ENCODE measurements at regions not wholly inside any gene's neighbourhood (a gene's known extent, or its start where the extent isn't known, plus 50 kb on each side); places are given as distances from the start of the nearest gene placed in this dataset.

DNA sequence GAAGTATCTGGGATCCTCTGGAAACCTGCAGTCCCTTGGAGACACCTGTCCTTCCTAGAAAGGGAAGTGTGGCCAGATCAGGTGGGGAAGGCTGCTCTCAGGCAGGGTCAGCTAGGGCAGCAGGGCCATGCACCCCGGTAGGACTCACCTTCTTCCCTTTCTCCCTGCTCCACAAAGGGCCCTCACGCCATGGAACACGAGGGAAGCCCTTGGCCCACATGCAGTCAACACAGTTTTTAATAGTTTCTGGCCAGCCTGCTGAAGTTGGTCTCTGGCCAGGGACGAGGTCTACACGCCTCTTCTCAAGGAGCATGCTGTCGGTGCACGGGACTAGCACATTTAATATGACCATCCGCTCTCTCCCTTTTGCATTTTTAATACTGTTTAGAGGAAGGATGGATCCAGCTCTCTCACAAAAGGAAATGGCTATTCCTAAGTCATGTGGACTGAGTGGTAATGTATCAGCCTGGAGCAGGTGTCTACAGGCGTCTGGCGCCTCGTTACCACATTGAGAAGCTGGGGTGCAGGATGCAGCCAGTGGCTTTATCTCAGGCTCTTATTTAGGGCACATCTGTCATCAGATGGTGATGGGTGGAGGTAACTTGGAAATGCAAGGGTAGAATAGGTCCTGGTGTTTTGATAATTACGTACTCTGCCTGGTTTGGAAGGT is 153.9 kb downstream of the KLF13 start:
- DNase-seq (ENCODE audit: low read depth), result no peak
- H3K4me3 ChIP-seq (replicated peaks; ENCODE audit: low read depth, low read length), result no peak overlapping the region

DNA sequence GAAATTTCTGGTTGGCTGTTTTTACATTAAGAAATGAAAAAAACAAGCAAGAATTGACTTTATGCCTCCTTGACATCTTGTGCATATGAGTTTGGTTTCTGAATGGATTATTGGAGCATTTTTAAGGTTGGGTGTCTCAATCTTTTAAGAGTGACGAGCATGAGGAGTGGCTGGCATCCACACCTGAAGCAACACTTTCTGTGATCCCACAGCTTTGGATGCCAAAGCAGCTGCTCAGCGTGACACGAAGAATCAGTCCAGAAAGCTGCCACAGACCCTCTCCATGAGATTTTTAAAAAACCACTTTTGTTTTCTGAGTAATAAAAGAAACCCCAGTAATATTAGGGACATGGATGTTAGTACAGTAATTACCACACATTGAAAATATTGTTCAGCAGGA is 154.5 kb downstream of the KLF13 start:
- DNase-seq (ENCODE audit: low read depth), result no peak
- TF ChIP-seq, protein P1, sequence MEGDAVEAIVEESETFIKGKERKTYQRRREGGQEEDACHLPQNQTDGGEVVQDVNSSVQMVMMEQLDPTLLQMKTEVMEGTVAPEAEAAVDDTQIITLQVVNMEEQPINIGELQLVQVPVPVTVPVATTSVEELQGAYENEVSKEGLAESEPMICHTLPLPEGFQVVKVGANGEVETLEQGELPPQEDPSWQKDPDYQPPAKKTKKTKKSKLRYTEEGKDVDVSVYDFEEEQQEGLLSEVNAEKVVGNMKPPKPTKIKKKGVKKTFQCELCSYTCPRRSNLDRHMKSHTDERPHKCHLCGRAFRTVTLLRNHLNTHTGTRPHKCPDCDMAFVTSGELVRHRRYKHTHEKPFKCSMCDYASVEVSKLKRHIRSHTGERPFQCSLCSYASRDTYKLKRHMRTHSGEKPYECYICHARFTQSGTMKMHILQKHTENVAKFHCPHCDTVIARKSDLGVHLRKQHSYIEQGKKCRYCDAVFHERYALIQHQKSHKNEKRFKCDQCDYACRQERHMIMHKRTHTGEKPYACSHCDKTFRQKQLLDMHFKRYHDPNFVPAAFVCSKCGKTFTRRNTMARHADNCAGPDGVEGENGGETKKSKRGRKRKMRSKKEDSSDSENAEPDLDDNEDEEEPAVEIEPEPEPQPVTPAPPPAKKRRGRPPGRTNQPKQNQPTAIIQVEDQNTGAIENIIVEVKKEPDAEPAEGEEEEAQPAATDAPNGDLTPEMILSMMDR (IDR thresholded peaks at IDR 0.05; ENCODE audit: low read length, missing control alignments), result no peak
- H3K4me3 ChIP-seq (replicated peaks; ENCODE audit: low read depth, low read length), result no peak overlapping the region

More for the DNA sequence above, 153.9 kb downstream of the KLF13 start:
- TF ChIP-seq, protein P1 (IDR thresholded peaks at IDR 0.05; ENCODE audit: low read length, missing control alignments), result no peak

DNA sequence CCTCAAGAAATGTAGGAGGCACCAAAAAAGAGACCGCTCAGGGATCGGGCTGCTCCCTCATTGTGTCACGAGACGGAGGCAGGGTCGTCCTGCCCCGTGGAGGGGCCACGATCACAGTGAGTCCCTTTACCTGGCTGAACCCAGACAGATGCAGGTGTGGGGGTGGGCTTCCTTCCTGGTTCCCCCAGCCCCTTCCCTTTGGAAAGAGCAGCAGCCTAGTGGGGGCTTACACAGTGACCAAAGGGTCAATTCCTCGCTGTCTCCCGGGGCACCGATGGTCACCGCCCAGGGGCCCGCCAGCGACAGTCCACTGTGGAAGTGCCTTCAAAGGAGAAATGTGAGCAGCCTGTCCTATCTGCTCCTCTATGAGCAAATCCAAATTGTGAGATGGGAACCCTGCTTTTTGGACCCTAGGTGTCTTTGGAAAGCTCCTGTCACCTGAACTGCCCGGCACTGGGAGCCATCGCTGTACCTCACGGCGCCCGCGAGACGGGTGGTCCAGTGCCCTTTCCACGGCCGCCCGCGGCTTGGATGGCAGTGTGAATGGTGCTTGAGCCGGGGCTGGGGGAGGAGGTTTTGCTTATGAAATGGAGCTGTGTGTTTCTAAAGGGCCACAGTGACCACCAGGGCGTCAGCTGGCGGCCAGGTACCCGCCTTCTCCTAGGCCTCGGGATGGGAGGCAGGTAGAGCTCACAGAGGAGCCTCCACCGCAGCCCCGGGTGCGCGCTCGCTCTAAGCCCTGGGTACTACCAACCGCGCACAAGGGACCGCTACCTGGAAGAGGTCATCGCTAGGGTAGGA is 155.7 kb downstream of the KLF13 start:
- TF ChIP-seq, protein P1 (IDR thresholded peaks at IDR 0.05; ENCODE audit: low read length, missing control alignments), result no peak
- no peak for DNase-seq (ENCODE audit: low read depth)
- no peak overlapping the region for H3K4me3 ChIP-seq (replicated peaks; ENCODE audit: low read depth, low read length)

DNA sequence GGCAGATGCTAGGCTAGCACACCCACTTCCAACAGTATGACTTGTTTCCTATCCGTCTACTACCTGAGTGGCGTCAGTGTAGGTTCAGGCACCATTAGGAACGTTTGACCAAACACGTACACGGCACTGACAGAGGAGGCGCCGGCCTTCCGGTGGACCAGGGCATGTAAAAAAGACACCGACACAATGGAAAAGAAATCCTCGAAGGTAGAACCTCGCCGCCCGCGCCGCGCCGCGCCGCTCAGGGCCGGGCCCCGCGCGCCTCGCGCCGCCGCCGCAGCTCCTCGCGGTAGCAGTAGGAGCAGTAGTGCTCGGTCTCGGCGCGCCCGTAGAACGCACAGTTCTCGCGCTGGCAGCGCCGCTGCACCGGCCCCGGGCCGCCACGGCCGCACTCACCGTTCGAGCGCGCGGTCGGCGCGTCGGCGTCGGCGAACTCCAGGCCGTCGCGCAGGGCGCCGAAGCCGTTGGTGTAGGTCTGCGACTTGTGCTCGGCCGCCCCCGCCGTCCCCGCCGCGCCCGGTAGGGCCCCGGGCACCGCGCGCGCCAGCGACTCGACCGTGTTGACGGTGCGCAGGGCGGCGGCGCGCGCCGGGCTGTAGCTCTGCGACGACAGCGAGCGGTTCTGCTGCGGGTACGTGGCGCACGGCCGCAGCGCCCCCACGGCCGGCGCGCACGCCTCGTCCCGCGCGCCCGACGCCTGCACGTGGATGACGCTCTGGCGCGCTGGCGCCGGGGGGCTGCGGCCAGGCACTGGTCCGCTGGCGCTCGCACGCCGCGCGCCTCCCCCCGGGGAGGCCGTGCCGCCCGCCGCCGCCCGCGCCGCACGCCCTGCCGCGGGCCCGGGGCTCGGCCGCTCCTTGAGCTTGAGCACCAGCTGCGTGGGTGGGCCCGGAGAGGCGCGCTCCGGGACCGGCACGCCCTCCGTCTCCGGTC is 156.7 kb downstream of the KLF13 start:
- TF ChIP-seq, protein P1 (IDR thresholded peaks at IDR 0.05; ENCODE audit: low read length, missing control alignments), result no peak
- no peak for DNase-seq (ENCODE audit: low read depth)
- no peak overlapping the region for H3K4me3 ChIP-seq (replicated peaks; ENCODE audit: low read depth, low read length)

DNA sequence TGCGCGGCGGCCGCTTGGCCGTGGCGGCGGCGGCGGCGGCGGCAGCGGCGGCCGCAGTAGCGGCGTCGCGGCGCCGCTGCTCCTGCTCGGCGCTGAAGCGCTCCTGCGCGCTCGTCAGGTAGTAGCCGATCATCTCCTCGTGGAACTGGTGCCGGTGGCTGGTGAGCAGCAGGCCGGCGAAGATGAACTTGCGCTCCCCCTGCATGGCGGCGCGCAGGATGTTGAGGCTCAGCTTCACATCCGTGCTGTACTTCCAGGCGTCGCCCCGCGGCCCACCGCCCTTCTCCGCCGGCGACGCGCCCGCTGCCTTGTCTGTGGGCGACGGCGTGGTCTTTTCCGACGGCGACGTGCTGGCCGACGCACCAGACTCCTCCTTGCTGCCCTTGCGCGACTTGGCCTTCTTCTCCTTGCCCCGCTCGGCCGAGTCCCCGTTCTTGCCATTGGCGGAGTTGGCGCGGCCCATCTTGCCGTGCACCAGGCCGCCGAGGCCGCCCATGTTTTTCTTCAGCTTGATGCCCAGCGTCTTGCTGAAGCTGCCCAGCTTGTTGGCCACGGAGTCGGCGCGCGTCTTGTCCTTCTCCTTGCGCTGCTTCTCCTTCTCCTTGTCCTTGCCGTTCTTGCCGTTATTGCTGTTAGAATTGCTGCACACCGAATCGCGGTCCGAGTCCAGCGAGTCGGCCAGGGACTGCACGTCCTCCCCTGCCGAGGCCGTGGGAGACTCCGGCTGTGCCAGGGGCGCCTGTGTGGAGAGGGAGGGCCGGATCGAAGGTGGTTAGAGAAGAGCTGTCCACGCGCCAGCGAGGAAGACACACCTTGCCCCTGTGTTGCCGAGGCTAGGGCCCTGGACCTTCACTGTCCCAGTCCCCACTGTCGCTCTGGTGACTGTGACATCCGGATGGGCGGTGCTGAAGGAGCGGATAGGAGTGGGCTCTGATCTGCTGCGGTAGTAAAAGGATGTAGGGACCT is 157.6 kb downstream of the KLF13 start:
- no peak for DNase-seq (ENCODE audit: low read depth)
- no peak overlapping the region for H3K4me3 ChIP-seq (replicated peaks; ENCODE audit: low read depth, low read length)
- TF ChIP-seq, protein P1 (IDR thresholded peaks at IDR 0.05; ENCODE audit: low read length, missing control alignments), result no peak

DNA sequence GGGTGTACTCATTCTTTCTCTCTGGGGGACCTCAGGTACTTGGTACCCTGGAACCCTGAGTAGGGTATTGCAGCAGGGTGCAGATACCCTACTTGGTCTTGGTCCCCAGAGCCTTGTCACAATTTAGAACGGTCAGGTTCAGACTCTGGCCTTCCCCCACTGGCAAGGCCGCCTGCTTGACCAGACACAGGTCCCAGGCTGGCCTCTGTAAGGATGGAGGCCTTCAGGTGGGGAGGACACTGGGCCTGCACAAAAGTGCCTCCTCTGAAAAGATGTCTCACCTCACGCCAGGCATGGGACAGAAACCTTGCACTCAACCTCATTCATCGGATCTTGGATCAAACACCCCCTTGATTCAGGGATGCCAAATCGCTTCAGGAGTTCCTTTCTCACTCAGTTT is 158.4 kb downstream of the KLF13 start:
- H3K4me3 ChIP-seq (replicated peaks; ENCODE audit: low read depth, low read length), result no peak overlapping the region
- DNase-seq (ENCODE audit: low read depth), result no peak
- TF ChIP-seq, protein P1 (IDR thresholded peaks at IDR 0.05; ENCODE audit: low read length, missing control alignments), result no peak
